Large intestine (tissue), 3 donors: ENCODE measurements at regions not wholly inside any gene's neighbourhood (a gene's known extent, or its start where the extent isn't known, plus 50 kb on each side); places are given as distances from the start of the nearest gene placed in this dataset.

ENCODE experiments used
- DNase-seq, 2 donors: peaks; one replicate each; pipeline versions ENCODE4 v3.0.0 to v3.0.0-alpha.2; 2013
- H3K27ac ChIP-seq: one replicate; pipeline ENCODE4 v1.5.1; 2013; ENCODE audit warnings: low read length
- H3K27me3 ChIP-seq: 2 replicates; pipeline ENCODE4 v1.6.1; 2013; ENCODE audit warnings: low read length; ENCODE audit not compliant: control insufficient read depth, insufficient read depth
- H3K36me3 ChIP-seq: 2 replicates; pipeline ENCODE4 v1.6.1; 2013; ENCODE audit warnings: low read length; ENCODE audit not compliant: control insufficient read depth, insufficient read depth
- H3K4me1 ChIP-seq: one replicate; pipeline ENCODE4 v1.6.1; 2013; ENCODE audit warnings: low read length; ENCODE audit not compliant: control insufficient read depth, insufficient read depth
- H3K4me3 ChIP-seq: one replicate; pipeline ENCODE4 v1.5.1; 2013; ENCODE audit warnings: low read length
- H3K9me3 ChIP-seq: one replicate; pipeline ENCODE4 v1.6.1; 2013; ENCODE audit warnings: mild to moderate bottlenecking, low read depth, low read length, moderate library complexity; ENCODE audit not compliant: control insufficient read depth
- WGBS: methylation state at CpG from one replicate; pipeline ENCODE4 v1.1.5; 2013; ENCODE audit warnings: low lambda C conversion rate; ENCODE audit not compliant: insufficient coverage; 5-methylcytosine and 5-hydroxymethylcytosine counted together

DNA sequence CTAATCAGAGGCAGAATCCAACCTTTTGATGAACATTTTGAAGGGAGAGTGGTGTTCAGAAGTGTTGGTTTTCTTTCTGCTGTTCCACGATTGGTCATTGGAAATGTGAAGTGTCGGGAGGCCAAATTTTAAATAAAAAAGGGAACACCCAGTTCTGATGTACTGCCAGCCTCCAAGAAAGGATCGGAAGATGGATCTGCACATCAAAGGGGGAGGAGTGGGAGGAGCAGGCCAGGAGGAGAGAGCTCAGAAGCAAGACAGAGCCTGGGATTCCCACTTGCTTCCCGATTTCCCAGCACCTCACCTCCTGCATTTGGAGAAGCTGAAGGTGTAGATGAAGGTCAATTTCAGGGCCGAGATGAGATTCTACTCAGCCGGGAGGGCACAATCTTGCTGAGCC is 55.9 kb upstream of the NAA20 start:
- no peaks in the 10 kb centered on the region for H3K9me3 ChIP-seq
- no peak for DNase-seq
- no peaks in the 10 kb centered on the region for H3K27me3 ChIP-seq
- 100% methylated on average over 2 of the region's 6 CpGs for WGBS
- peaks cover 14% of the 10 kb centered on the region for H3K4me1 ChIP-seq
- H3K36me3 ChIP-seq: peaks cover 62% of the 10 kb centered on the region
- no peak overlapping the region for H3K27ac ChIP-seq
- H3K4me3 ChIP-seq: no peak overlapping the region

DNA sequence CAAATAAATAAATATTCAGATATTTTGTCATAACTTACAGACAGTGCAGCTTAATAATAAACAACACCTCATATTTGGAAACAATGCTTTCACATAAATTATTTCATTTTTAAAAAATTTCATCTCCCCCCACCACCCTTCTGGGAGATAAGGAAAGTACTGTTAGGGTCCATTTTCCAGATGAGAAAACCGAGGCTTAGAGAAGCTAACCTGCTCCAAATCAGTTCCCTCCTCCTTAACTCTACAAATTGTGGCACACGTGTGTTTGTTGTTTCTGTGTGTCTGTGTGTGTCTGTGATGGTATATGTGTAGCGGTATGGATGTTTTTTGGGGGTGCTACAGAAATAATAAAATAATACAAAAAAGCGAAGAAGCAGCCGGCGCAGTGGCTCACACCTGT is 54.2 kb upstream of the NAA20 start:
- no peak overlapping the region for H3K4me3 ChIP-seq
- peaks cover 28% of the 10 kb centered on the region for H3K4me1 ChIP-seq
- H3K27me3 ChIP-seq: no peaks in the 10 kb centered on the region
- H3K36me3 ChIP-seq: peaks cover 53% of the 10 kb centered on the region
- H3K27ac ChIP-seq: no peak overlapping the region
- no peaks in the 10 kb centered on the region for H3K9me3 ChIP-seq
- DNase-seq: no peak
- WGBS: no CpG with 5 or more reads among the region's 6 CpGs

DNA sequence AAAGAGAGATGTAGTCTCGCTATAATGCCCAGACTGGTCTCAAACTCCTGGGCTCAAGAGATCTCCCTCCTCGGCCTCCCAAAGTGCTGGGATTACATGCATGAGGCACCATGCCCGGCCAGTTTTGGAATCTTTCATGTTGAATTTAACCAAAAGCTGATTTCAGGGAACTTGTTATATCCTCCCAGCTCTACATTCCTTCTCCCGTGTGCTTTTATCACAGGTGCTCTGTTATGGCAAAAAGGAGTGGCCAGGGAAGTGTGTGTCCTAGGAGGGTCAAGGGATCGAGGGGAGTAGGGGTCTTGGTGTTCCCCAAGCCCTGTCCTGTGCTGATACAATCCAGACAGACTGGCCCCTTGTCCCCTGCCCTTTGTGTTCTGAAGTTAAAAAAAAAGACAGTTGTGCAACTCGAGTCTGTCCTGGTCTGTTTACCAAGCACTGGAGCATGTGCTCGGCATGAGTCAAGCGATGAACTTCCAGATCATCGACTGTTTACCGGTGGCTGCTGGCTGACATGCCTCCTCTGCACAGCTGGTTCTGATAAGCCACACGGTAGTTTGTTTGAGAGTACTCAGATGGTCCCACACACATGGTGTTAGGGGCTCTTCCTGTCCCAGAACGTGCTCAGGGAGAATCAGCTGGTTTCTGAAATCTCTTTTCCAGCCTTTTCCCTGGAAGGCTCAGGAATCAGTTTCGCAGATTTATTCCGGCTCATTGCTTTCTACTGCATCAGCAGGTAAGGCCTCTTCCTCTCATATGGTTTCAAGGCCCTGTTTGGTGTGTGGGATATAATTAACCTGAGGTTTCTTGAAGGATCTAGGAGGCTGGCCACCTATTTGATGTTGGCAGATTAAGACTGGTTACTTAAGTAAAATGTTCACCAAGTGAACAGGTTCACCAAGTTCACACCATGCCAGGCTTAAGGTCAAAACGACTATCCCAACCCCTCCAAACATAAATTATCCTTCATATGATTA is 52.6 kb upstream of the NAA20 start:
- 28% methylated on average over 2 of the region's 15 CpGs for WGBS
- Histone ChIP-seq H3K9me3 (no peaks in the 10 kb centered on the region), H3K27ac (peak overlapping the region; percentile 73), H3K27me3 (no peaks in the 10 kb centered on the region), H3K36me3 (peaks cover 42% of the 10 kb centered on the region), H3K4me3 (no peak overlapping the region), H3K4me1 (peaks cover 40% of the 10 kb centered on the region)
- peak; percentile 86 to 93 for DNase-seq

DNA sequence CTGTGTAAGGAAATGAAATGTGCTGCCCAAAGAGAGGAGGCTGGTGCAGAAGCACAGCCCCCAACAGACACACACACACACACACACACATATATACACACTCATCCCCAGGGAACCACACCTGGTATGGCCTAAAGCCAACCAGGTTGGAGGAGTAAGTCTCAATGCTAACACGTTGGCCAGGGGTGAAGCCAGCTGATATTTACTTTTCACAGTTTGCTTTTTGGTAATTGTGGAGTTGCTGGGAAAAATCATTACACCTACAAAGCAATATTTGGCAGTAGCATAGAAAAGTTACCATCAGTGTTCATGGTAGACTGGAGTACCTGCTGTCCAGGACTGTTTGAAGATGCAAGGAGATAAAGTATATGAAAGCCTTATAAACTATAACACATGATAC is 50.3 kb upstream of the NAA20 start:
- no CpG with 5 or more reads among the region's 1 CpG for WGBS
- no peaks in the 10 kb centered on the region for H3K27me3 ChIP-seq
- H3K36me3 ChIP-seq: peaks cover 31% of the 10 kb centered on the region
- no peak overlapping the region for H3K27ac ChIP-seq
- no peaks in the 10 kb centered on the region for H3K9me3 ChIP-seq
- peaks cover 40% of the 10 kb centered on the region for H3K4me1 ChIP-seq
- DNase-seq: no peak
- no peak overlapping the region for H3K4me3 ChIP-seq
